Adrenal gland (tissue), 5 donors: ENCODE measurements at regions not wholly inside any gene's neighbourhood (a gene's known extent, or its start where the extent isn't known, plus 50 kb on each side); places are given as distances from the start of the nearest gene placed in this dataset.

Experiments
- POLR2A ChIP-seq, 2 donors: fragments of 450-650 bp; IDR thresholded peaks; one replicate each; pipeline ENCODE4 v1.6.1; 2017; ENCODE audit warnings: antibody characterized with exemption in 2 of 2, mild to moderate bottlenecking in 2 of 2, moderate library complexity in 1 of 2
- TF ChIP-seq, protein P1 (sequence below), 6 experiments: fragments of 450-650 bp in 4 of 6; fragments of 200-600 bp in 2 of 6; sonication (generic) in 1 of 6; IDR thresholded peaks; 1 replicate in 5 of 6; 2 replicates in 1 of 6; pipeline versions ENCODE4 v1.5.1 to v1.8.0; 2016 to 2021; ENCODE audit warnings: antibody characterized with exemption in 6 of 6, mild to moderate bottlenecking in 2 of 6, moderate library complexity in 1 of 6
- donor health status: DM: no; HTN: no; CAD: no.

DNA sequence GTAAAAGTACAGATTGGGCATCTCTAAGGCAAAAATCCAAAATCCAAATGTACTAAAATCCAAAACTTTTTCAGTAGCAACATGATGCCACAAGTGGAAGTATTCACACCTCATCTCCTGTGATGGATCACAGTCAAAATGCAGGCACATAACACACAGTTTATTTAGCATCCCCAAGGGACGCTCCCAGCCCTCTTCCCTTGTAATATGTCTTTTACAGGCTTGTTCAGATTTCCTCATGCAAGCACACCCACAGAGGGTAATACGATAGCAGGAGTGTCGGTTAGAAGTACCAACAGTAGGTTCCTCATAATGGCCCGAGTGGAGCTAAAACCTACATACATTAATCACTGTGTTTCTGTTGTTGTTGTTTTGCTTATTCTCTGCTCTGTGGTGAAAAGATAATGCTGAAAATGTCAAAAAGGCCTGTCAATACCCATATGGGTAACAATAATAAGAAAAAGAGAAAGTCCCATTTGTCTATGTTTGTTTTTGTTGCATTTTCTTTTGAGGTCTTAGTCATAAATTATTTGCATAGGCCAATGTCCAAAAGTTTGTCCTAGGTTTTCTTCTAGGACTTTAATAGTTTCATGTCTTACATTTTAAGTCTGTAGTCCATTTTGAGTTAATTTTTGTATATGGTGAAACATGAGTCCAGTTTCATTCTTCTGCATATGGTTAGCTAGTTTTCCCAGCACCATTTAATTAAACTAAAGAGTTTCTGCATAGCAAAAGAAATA, 133.1 kb downstream of the LRIG3 start:
- TF ChIP-seq, protein P1, sequence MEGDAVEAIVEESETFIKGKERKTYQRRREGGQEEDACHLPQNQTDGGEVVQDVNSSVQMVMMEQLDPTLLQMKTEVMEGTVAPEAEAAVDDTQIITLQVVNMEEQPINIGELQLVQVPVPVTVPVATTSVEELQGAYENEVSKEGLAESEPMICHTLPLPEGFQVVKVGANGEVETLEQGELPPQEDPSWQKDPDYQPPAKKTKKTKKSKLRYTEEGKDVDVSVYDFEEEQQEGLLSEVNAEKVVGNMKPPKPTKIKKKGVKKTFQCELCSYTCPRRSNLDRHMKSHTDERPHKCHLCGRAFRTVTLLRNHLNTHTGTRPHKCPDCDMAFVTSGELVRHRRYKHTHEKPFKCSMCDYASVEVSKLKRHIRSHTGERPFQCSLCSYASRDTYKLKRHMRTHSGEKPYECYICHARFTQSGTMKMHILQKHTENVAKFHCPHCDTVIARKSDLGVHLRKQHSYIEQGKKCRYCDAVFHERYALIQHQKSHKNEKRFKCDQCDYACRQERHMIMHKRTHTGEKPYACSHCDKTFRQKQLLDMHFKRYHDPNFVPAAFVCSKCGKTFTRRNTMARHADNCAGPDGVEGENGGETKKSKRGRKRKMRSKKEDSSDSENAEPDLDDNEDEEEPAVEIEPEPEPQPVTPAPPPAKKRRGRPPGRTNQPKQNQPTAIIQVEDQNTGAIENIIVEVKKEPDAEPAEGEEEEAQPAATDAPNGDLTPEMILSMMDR (IDR thresholded peaks at IDR 0.05): no peak
- no peak for TF ChIP-seq POLR2A (IDR thresholded peaks at IDR 0.05)
